ENCODE measurements at regions not wholly inside any gene's neighbourhood (a gene's known extent, or its start where the extent isn't known, plus 50 kb on each side); places are given as distances from the start of the nearest gene placed in this dataset.

- Histone ChIP-seq H3K79me2 (ENCODE audit: insufficient read depth, low read length) (no peaks in the 10 kb centered on the region), H2BK5ac (ENCODE audit: insufficient read length, low read length) (no peak overlapping the region), H2AFZ (ENCODE audit: low read length) (no peak overlapping the region), H3K4me2 (ENCODE audit: insufficient read depth, insufficient read length, low read length) (no peak overlapping the region), H4K8ac (replicated peaks; ENCODE audit: insufficient read length, low read depth, low read length) (no peak overlapping the region), H3T11ph (ENCODE audit: low read length) (no peak overlapping the region), H3K23me2 (ENCODE audit: insufficient read length, low read depth, low read length, poor library complexity, severe bottlenecking) (no peaks in the 10 kb centered on the region), H4K5ac (ENCODE audit: insufficient read length, low read depth, low read length) (no peak overlapping the region), H3K27ac (ENCODE audit: insufficient read length, low read depth, low read length) (no peak overlapping the region), H3K23ac (ENCODE audit: insufficient read length, low read depth, low read length) (no peak overlapping the region), H4K20me1 (ENCODE audit: control insufficient read depth, insufficient read depth, insufficient read length) (no peaks in the 10 kb centered on the region), H3K14ac (ENCODE audit: insufficient read depth, low read length) (no peak overlapping the region), H3K9ac (ENCODE audit: extremely low read depth, insufficient read length, low read length) (no peak overlapping the region), H3K79me1 (ENCODE audit: insufficient read depth, low read depth, low read length, poor library complexity, severe bottlenecking) (no peaks in the 10 kb centered on the region), H3K18ac (ENCODE audit: insufficient read length, low read depth, low read length) (no peak overlapping the region), H2BK15ac (ENCODE audit: low read depth, low read length) (no peak overlapping the region), H2BK12ac (ENCODE audit: insufficient read length, low read depth, low read length) (no peak overlapping the region), H3K4ac (ENCODE audit: low read depth, low read length) (no peak overlapping the region), H4K91ac (ENCODE audit: insufficient read length, low read depth, low read length) (no peak overlapping the region), H2AK5ac (ENCODE audit: insufficient read length, low read length) (no peak overlapping the region), H3K9me3 (ENCODE audit: control insufficient read depth, low read depth, low read length) (no peaks in the 10 kb centered on the region), H3K4me1 (ENCODE audit: insufficient read depth, low read length) (no peaks in the 10 kb centered on the region), H3K27me3 (ENCODE audit: insufficient read depth, low read length) (no peaks in the 10 kb centered on the region), H2BK120ac (ENCODE audit: low read depth, low read length, poor library complexity, severe bottlenecking) (no peak overlapping the region), H2BK20ac (ENCODE audit: low read depth, low read length, poor library complexity, severe bottlenecking) (no peak overlapping the region), H3K56ac (ENCODE audit: insufficient read length, low read depth, low read length) (no peak overlapping the region)
- no peak for TF ChIP-seq CTCF (conservative IDR thresholded peaks at IDR 0.05)
- H3K27ac Mint-ChIP-seq, result no peak overlapping the region
- H3K36me3 Mint-ChIP-seq (ENCODE audit: insufficient read depth in 1 of 3, low read depth in 3 of 3), result no peaks in the 10 kb centered on the region
- H3K9me3 Mint-ChIP-seq, result no peaks in the 10 kb centered on the region; a peak in 1 of 5 replicates
- no peak overlapping the region for H3K4me3 Mint-ChIP-seq
- WGBS (ENCODE audit: extremely low coverage, insufficient read length, low lambda C conversion rate), result no CpG with 5 or more reads among the region's 6 CpGs
- H3K4me1 Mint-ChIP-seq, result peaks cover 13 to 15% of the 10 kb centered on the region in 2 experiments
- DNase-seq, result no peak
- no peaks in the 10 kb centered on the region for H3K27me3 Mint-ChIP-seq (ENCODE audit: low read depth)
These were observed 81.2 kb downstream of the TOMM20 start for GRCh38 chr1:235047331-235047871.

All from H9 (cell line).